Hindlimb muscle (tissue), 1 donor: ENCODE measurements at regions not wholly inside any gene's neighbourhood (a gene's known extent, or its start where the extent isn't known, plus 50 kb on each side); places are given as distances from the start of the nearest gene placed in this dataset.

Experiments
- DNase-seq: peaks from one replicate; pipeline ENCODE4 v3.0.0-alpha.2; 2013

DNA sequence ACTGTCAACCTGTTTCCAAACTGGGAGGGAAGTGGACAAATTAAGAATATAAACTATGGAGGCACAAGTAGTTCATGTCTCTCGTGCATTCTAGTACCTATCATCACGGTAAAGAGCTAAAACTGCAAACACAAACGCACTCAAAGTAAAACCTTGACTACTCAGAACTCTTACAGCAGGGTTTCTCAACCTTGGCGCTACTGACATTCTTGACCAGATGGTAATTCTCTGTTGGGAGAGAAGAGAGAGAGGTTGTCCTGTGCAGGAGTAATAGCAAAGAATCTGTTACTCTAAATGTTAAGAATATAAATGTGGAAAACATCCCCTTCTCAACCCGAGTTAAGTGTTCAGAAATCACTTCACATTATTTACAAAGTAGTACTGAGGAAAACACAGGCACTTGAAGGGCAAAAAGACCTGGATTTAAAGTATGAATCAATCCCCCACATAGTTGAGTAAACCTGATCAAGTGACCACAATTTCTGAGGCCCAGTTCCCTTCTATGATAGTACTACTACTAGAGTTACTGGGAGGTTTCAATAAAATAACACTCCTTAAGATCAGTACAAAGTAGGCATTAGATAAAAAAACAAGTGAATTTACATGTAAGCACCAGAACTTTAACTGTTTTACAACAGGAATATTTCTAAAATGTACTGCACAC is 73.1 kb upstream of the ARHGAP32 start:
- no peak for DNase-seq

DNA sequence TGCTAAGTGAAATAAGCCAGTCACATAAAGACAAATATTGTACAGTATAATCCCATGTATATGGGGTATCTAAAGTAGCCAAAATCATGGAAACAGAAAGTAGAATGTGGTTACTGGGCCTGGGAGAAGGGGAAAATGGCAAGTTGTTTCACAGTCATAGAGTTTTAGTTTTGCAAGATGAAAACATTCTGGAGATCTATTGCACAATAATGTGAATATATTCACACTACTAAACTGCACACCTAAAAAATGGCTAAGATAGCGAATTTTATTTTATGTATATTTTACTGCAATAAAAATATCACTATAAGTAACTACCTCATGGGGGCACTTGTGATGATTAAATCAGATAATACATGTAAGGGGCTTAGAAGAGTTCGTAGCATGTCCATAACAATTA is 72.0 kb upstream of the ARHGAP32 start:
- DNase-seq: no peak

DNA sequence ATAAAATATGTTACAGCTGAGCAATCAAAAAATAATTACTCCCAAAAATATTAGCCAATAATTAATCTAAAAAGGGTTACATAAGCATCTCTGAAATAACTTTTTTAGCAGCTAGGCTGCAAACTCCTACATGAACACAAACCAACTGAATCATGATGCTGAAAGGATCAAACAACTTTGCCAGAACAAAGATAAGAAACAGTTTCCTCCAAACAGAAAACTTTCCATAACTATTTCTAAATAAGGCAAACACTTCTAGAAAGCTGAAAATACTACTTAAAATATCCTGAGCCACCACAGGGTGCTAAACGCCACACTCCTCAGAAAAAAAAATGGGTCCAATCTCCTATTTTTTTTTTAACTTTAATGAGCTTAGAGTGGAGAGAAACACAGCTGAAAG is 68.6 kb upstream of the ARHGAP32 start:
- no peak for DNase-seq

DNA sequence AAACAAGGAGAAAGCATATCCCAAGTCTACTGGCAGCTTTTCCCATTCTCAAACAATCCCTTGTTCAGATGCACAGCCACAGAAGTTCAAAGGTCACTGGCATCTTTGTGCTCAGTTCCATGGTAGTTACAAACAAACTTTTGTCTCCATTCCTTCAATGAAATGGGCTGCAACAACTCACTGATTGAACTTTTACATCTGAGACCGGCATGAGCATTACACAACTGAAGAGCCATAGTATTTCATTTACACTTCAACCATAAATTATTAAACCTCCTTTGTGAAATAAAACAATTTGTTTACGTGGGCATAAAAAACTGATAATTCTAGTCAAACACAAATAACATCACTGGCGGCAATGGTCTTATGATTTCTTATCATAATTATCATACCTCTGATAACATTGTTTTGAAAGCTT is 67.8 kb upstream of the ARHGAP32 start:
- no peak for DNase-seq

DNA sequence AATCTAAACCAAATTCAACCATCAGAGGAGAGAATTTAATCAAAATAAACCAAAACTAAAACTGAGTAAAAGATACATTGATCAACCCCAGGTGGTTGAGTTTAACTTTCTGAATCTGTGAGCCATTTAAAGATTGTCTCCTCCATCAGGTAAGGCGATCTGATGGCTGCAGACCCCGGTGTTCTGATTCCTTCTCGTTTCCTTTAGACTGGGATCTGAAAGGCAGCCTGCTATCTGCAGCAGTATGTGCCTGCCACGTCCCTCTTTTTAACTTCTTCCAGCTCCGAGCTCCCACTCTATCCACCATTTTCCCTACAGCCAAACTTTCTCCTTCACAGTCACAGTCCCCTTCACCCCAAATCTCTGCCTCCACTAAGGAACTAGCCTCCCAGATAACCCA is 66.1 kb upstream of the ARHGAP32 start:
- DNase-seq: no peak

DNA sequence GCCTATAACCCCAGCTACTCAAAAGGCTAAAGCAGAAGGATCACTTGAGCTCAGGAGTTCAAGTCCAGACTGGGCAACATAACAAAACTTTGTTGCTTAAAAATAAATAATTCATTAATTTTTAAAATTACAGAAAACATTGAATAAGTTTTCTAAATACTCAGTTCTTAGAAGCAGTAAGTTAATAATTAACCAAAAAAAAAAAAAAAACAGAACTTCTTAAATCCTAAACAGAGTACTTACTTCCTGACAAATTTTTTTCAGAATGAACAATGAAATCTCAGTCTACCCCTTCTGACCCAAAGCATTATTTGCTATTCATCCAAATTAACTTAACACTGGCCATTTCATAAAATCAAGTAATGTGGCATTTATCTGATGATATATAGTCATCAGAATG is 65.4 kb upstream of the ARHGAP32 start:
- DNase-seq: no peak

DNA sequence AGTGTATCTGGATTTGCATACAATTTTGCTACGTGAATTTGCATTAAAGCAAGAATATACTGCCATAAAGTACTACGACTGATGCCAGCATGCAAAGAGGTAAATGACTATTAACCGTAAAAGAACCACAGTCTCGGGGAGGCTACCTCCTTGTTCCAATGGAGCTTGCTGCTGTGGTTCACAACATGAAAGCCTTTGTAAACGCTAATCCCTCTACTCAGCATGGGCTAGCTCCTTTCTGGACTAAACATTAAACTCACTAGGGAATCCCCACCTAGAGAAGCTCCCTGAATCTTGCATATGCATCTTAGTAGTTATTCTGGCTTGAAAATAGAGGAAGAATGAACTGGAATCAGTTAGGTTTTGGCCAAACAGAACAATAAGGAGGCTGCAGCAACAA is 60.5 kb upstream of the ARHGAP32 start:
- no peak for DNase-seq

DNA sequence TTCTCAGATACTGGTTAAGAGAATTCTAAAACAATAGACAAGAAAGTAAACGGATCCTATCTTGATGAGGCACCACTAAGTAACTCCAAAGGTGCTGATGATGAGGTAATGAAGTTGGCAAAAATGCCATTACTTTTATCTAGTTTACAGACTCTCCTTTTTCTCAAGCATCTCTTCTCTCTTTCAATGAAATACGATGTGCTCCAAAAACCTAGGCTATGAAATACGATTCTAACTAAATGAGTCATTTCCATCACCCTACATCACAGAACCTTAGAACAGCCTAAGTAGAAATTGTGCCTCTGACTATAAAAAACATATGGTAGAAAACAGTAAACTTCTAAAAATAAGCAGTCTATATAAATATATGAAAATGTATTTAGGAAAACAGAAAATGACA is 58.9 kb upstream of the ARHGAP32 start:
- no peak for DNase-seq

DNA sequence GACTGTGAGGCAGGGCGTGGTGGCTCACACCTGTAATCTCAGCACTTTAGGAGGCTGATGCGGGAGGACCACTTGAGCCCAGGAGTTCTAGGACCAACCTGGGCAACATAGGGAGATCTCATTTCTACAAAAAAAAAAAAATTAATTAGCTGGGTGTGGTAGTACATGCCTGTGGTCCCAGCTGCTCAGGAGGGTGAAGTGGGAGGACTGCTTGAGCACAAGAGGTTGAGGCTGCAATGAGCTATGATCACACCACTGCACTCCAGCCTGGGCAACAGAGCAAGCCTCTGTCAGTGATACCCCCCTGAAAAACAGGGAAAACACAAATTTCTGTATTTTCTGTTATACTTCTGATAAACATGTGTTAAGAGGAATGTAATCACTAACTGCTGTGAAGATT is 57.8 kb upstream of the ARHGAP32 start:
- DNase-seq: no peak

DNA sequence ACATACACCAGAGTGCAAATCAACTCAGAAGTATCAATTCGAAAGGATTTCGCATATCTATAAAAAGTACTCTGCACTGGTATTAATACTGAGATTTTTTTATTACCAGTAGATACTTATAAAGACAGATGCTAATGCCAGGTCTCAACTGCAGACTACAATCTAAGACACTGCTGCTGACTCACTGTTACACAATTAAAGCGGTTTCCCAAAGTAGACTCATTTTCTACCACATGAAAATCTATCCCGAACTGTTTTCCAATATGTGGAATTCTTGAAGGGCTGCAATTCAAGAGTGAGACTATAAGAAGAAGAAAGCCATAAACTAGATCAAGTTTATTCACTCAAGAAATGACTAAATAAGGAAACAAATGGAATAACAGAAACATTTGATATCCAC is 57.2 kb upstream of the ARHGAP32 start:
- no peak for DNase-seq

DNA sequence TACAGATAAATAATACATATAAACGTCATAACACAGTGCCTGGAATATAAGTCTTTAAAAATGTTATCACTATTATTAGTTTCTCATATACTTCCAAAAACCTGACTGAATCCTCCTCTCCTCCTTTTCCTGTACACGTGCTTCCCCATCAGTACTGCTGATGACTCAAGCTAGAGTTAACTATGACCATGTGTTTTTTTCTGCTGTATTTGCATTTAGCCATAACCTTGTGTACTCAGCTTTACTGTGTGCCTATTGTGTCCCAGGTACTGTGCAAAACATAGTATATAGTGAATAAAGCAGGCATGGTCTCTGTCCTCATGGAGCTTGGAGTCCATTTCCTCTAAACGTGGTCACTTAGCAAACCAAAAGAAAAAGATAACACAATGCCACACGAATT is 56.5 kb upstream of the ARHGAP32 start:
- DNase-seq: no peak

DNA sequence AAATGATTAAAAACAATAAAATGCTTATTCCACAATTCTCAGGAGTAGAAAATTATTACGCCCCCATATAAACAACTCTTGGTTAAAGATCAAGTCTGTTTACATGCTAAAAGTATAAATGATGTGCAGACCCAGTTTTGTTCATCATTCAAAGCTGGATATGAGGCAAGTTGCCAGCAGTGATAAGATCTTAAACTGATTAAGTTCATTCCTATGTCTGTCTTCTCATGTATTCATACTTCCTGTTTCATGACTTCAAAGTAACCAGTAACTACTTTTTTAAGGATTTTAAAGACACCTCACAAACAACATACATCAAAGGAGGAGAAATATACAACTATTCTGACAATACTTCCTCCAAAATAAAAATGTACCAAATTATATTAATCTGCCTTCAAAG is 55.0 kb upstream of the ARHGAP32 start:
- DNase-seq: no peak

DNA sequence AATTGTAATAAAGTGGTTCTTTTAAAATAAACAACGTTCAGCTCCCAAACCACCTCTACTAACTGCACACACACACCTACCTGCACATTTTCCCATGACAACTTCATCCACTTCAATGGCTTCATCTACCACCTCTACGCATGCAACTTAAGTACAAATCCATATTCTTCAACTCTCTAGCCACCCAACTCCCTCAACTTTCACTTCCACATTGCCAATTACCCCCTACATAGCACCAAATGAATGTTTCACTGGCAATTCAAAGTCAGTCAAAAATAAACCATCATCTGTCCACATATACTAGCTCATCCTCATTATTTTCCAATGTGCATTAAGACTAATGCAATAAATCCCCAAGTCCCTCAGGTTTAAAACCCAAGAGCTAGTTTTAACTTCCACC is 50.7 kb upstream of the ARHGAP32 start:
- no peak for DNase-seq
